NCI-H2029 (cell line): ENCODE measurements at regions not wholly inside any gene's neighbourhood (a gene's known extent, or its start where the extent isn't known, plus 50 kb on each side); places are given as distances from the start of the nearest gene placed in this dataset.
"Not testable (repeated sequence)": the region's sequence is repeated elsewhere in the genome, so short reads cannot be mapped to it uniquely, and the experiment has no call there.

Experiments used
- DNase-seq: peaks from one replicate; lab custom pipeline; 2025; lab: John Stamatoyannopoulos, UW

GRCh38 chr6:72533606-72534005 lies 88.3 kb upstream of the KCNQ5 start:
- no peak for DNase-seq

GRCh38 chr6:72534236-72534635 lies 87.6 kb upstream of the KCNQ5 start:
- DNase-seq: no peak

DNA sequence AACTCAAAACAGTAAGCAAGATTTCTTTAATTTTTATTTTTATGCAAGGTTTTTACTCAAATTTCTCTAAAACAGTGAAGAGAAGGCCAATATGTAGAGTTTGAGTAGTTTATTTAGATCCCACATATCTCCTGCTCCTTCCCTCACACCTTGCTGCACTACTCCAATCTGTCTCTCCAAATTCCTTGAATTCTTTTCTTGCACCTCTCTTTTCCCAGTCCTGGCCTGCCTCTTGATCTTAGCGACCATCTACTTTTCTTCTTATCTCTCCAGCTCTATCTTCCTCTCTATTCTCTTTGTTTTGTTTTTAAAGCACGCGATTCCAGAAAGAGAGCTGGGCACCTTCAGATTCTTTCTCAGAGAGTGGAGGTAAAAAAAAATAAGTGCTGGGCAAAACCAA lies 86.7 kb upstream of the KCNQ5 start:
- DNase-seq: no peak

DNA sequence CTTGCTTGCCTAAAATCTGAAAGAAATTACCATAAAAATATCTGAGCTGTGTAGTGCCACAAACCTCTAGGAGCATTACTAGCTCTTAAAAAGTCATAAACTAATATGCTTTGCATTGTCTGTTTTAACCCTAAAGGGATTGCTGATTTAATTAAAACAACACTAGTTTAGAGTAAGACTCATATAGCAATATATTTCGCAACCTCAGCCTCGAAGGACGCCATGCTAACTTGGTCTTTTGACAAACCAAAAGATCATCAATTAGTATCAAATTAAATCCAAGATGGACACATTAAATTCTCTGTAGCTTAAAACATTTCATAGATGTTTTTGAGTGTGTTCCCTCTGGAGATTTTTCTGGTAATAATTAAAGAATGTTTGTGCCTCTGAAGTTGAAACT lies 74.8 kb upstream of the KCNQ5 start:
- DNase-seq: no peak

DNA sequence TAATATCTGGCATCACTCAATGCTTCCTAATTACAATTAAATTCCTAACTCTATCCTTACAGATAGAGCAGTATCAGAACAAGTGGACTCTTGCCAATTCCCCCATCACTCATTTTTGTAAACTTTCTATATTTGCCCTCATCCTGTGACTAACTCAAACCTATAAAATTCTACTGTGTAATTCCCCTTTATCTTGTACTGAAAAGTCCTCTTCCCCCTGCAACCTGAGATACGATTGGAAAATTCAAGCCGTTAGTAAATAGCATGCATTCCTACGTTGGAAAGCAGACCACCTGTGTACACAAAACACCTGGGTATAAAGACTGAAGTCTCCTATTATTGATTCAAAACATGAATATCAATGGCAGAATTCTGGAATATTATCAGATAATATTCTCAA lies 70.4 kb upstream of the KCNQ5 start:
- DNase-seq: peak; percentile 5

- peak; percentile 74 for DNase-seq
Observed at GRCh38 chr6:72552938-72553337, 68.9 kb upstream of the KCNQ5 start.

GRCh38 chr6:72553531-72554511 lies 68.0 kb upstream of the KCNQ5 start:
- peak; percentile 83 for DNase-seq

DNA sequence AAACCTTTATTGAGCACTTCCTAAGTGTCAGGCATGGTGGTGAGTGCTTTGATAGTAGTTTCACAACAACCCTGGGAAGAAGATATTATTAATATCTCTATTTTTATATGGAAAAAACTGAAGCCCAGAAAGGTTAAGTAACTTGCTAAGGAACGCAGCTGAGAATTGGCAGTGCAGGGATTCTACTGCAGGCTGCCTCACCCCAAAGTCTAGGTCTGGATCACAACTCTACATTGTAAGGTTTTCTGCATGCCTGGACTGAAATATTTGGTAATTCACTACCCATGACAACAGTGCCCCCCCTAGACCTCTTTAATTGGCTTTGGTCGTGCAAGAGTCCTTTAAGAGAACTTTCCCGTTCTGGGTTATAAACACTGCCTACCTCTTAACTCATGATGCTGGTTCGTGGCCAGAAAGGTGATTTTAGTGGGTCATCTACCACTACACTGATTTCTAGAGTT lies 67.1 kb upstream of the KCNQ5 start:
- DNase-seq: no peak

DNA sequence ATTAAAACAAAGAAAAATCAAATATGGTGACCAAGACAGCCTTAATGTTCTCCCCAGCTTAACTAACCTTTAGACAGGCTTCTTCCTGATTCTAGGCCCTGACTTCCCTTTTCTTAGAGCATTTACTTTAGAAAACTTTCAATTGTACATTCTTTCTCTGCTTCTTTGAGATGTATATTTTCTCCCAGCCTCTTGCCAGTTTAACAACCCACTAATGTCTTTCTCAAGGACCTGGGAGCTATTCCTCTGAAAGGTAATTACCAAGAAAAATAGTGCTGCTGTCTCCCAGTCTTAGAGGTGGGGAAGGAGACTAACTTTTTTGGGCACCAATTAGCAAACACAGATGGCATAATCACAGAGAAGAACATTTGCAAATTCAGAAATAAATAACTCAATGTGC lies 62.8 kb upstream of the KCNQ5 start:
- DNase-seq: no peak

DNA sequence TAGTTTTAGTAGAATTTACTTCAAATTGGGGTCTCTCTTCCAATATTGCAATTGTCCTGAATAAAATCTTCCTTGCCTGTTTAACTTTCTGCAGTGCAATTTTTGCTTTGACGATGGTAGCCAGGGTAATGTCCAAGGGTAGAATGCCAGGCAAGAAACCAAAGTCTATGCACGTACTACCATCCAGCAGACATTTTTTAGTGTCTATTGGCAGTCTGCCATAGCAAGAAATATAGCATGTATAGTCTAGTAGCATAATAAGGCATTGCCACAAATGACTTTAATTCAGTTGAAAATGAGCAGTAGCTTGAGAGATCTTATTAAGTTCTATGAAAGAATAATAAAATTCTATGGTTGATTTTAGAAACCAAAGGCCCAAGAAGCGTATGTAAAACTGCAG lies 62.3 kb upstream of the KCNQ5 start:
- no peak for DNase-seq

DNA sequence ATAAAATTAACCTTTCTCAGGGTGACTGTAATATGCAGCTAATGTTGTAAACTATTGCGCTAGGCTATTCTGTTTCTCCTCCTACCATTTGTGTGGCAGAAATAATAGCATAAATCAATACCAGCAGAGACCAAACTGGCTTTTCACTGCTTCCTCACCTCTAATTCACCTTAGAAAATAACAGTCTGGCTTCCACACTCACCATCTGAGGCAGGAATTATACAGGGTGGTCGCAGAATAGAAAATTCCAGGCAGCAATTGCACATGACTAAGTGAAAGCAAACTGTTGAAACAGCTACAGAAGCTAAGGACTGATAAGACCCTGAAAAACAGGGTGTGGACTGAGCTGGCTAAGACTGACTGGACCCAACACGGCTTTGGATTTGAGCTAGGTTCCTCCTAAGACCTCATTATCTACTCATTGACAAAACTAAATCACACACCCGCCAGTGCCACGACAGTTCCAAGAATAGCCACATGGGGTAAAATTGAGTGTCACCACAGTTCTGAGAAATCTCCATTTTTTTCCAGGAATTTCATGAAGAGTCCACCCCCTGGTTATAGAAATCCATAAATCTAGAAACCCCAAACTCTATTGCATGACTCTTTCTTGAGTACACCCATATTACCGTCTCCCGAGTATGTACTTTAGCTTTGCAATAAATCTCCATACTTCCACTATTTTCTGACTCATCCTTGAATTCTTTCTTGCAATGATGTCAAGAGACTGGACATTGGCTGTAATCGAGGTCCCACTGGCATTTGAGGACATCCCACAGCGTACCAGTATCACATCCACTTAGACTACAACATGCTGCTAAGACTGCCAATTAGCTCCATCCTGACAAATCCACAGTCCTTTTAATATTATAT lies 60.9 kb upstream of the KCNQ5 start:
- DNase-seq: no peak

DNA sequence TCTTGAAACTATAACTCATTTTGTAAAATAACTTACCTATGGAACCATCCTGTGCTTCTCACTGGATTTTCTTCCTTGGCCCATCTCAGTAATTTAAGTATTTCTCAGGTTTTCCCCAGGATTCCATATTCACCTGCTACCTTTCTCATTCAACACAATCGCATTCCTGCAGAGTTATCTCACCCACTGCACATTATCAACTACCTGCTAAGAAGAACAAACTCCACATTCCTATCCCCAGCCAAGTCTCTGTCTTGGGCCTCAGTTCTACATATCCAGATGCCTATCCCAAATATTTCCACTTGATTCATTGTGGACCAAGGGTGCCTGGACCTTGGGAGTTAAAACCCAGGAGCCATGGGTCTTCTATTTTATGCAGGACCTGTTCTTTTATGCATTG lies 60.2 kb upstream of the KCNQ5 start:
- DNase-seq: no peak

GRCh38 chr6:72564231-72564630 lies 57.6 kb upstream of the KCNQ5 start:
- no peak for DNase-seq

DNA sequence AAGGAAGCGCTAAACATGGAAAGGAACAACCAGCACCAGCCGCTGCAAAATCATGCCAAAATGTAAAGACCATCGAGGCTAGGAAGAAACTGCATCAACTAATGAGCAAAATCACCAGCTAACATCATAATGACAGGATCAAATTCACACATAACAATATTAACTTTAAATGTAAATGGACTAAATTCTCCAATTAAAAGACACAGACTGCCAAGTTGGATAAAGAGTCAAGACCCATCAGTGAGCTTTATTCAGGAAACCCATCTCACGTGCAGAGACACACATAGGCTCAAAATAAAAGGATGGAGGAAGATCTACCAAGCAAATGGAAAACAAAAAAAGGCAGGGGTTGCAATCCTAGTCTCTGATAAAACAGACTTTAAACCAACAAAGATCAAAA lies 49.9 kb upstream of the KCNQ5 start:
- DNase-seq: not testable (repeated sequence)
